HepG2 (cell line): ENCODE measurements at regions not wholly inside any gene's neighbourhood (a gene's known extent, or its start where the extent isn't known, plus 50 kb on each side); places are given as distances from the start of the nearest gene placed in this dataset.

Experiments used
- ATAC-seq: fragments of 200-7000 bp; cut with Tn5 transposase; 3 replicates; pipeline ENCODE4 v1.9.1; 2020; ENCODE audit warnings: mild to moderate bottlenecking, moderate library complexity
- BruUV-seq: library from RNA; stranded (reverse); fragments of 400-500 nt; replicated peaks from 2 replicates; lab custom pipeline; 2021; lab: Mats Ljungman, UMichigan
- CTCF ChIA-PET: fragments of 300-600 bp; formaldehyde crosslinking; extraction: SDS; loops from one replicate; lab custom pipeline; 2021; ENCODE audit warnings: low total read pairs, inconsistent platforms, low intra/inter-chr PET ratio; lab: Yijun Ruan, JAX
- POLR2A ChIA-PET: fragments of 350-600 bp; sonication (Branson Sonifier 250); formaldehyde crosslinking; loops from one replicate; lab custom pipeline; 2020; ENCODE audit warnings: antibody characterized with exemption, inconsistent platforms; lab: Yijun Ruan, JAX
- DNase-seq: peaks from one replicate; pipeline ENCODE4 v3.0.0-alpha.2; 2015; ENCODE audit warnings: low spot score
- FAIRE-seq: peaks from 3 replicates; lab custom pipeline; 2011; peaks lifted over from hg19 to GRCh38; lab: Jason Lieb, UNC
- H2AFZ ChIP-seq: one replicate; pipeline ENCODE4 v1.6.1; 2011; ENCODE audit warnings: low read length, inconsistent platforms
- H3K27ac ChIP-seq: fragments of 300-600 bp; 3 replicates; pipeline ENCODE4 v1.8.0; 2011; ENCODE audit warnings: mixed run types, mild to moderate bottlenecking, mixed read lengths, low read length, inconsistent platforms; ENCODE audit not compliant: insufficient read depth; ENCODE audit errors: extremely low read length
- H3K27me3 ChIP-seq, 2 experiments: fragments of 200-600 bp in 1 of 2; 2 replicates in 1 of 2; 3 replicates in 1 of 2; pipeline versions ENCODE4 v1.6.0 to v1.8.0; 2011; ENCODE audit warnings: low read length in 2 of 2, mild to moderate bottlenecking in 2 of 2, moderate library complexity in 2 of 2, inconsistent platforms in 1 of 2; ENCODE audit not compliant: insufficient read depth in 2 of 2, control insufficient read depth in 1 of 2
- H3K36me3 ChIP-seq, 2 experiments: fragments of 200-600 bp in 1 of 2; replicated peaks in 1 of 2; 2 replicates in 1 of 2; 3 replicates in 1 of 2; pipeline versions ENCODE4 v1.5.1 to v1.8.0; 2011; ENCODE audit warnings: low read length in 2 of 2, inconsistent platforms in 1 of 2; ENCODE audit not compliant: insufficient read depth in 2 of 2, control insufficient read depth in 1 of 2
- H3K4me1 ChIP-seq: 2 replicates; pipeline ENCODE4 v1.5.1; 2012; ENCODE audit warnings: low read length, inconsistent platforms; ENCODE audit not compliant: insufficient read depth
- H3K4me2 ChIP-seq: 2 replicates; pipeline ENCODE4 v1.6.0; 2011; ENCODE audit warnings: low read depth, low read length, inconsistent platforms
- H3K4me3 ChIP-seq, 3 experiments: fragments of 200-600 bp in 1 of 3; sonication (generic), shearing (Covaris generic) in 1 of 3; replicated peaks in 1 of 3; 2 replicates each; pipeline ENCODE4 v1.5.1; 2011 to 2016; ENCODE audit warnings: low read length in 3 of 3, inconsistent platforms in 2 of 3, low read depth in 2 of 3, mild to moderate bottlenecking in 2 of 3, control low read depth in 1 of 3, mixed read lengths in 1 of 3; ENCODE audit not compliant: insufficient read depth in 1 of 3
- H3K79me2 ChIP-seq: one replicate; pipeline ENCODE4 v1.6.1; 2011; ENCODE audit warnings: low read length, inconsistent platforms; ENCODE audit not compliant: insufficient read depth
- H3K9ac ChIP-seq: 2 replicates; pipeline ENCODE4 v1.6.0; 2011; ENCODE audit warnings: mild to moderate bottlenecking, low read depth, low read length, inconsistent platforms; ENCODE audit not compliant: insufficient read depth
- H3K9me3 ChIP-seq: 2 replicates; pipeline ENCODE4 v1.5.1; 2012; ENCODE audit warnings: mild to moderate bottlenecking, low read length
- H4K20me1 ChIP-seq: 2 replicates; pipeline ENCODE4 v1.6.0; 2011; ENCODE audit warnings: inconsistent platforms, mild to moderate bottlenecking, low read length, moderate library complexity; ENCODE audit not compliant: insufficient read depth
- FOXK1 ChIP-seq: sonication (generic); formaldehyde crosslinking; IDR thresholded peaks from 2 replicates; pipeline ENCODE4 v1.4.0; 2020; ENCODE audit warnings: low read depth, missing genetic modification reagents, borderline replicate concordance
- HIVEP1 ChIP-seq: sonication (generic); formaldehyde crosslinking; IDR thresholded peaks from 2 replicates; pipeline ENCODE4 v1.4.0; 2020; ENCODE audit warnings: mild to moderate bottlenecking, missing genetic modification reagents
- HMG20A ChIP-seq: IDR thresholded peaks from 2 replicates; pipeline ENCODE4 v1.6.1; 2016; ENCODE audit warnings: borderline replicate concordance
- KAT7 ChIP-seq: IDR thresholded peaks from 2 replicates; pipeline ENCODE4 v1.6.1; 2018; ENCODE audit warnings: borderline replicate concordance, missing compliant biosample characterization
- MEIS2 ChIP-seq: sonication (generic); formaldehyde crosslinking; IDR thresholded peaks from 2 replicates; pipeline ENCODE4 v1.9.0; 2021; ENCODE audit warnings: mild to moderate bottlenecking, missing genetic modification reagents
- MTA1 ChIP-seq: sonication (generic); formaldehyde crosslinking; IDR thresholded peaks from 2 replicates; pipeline ENCODE4 v1.4.0; 2020; ENCODE audit warnings: missing genetic modification reagents, mild to moderate bottlenecking, borderline replicate concordance
- RFXAP ChIP-seq: sonication (generic); formaldehyde crosslinking; IDR thresholded peaks from 2 replicates; pipeline ENCODE4 v1.4.0; 2020; ENCODE audit warnings: missing genetic modification reagents, borderline replicate concordance
- SAP130 ChIP-seq: IDR thresholded peaks from 2 replicates; pipeline ENCODE4 v1.6.1; 2016; ENCODE audit warnings: low read depth
- SIN3B ChIP-seq: fragments of 150-350 bp; IDR thresholded peaks from 2 replicates; pipeline ENCODE4 v1.6.1; 2014; ENCODE audit warnings: low read length
- TAF1 ChIP-seq: sonication (generic); formaldehyde crosslinking; IDR thresholded peaks from 2 replicates; pipeline ENCODE4 v1.4.0; 2020; ENCODE audit warnings: missing genetic modification reagents
- TBX2 ChIP-seq: sonication (generic); formaldehyde crosslinking; IDR thresholded peaks from 2 replicates; pipeline ENCODE4 v1.5.0; 2020; ENCODE audit warnings: missing genetic modification reagents, mild to moderate bottlenecking, borderline replicate concordance
- TEAD2 ChIP-seq: sonication (generic); formaldehyde crosslinking; IDR thresholded peaks from 2 replicates; pipeline ENCODE4 v1.9.0; 2021; ENCODE audit warnings: missing genetic modification reagents
- ZFP37 ChIP-seq: sonication (generic); formaldehyde crosslinking; IDR thresholded peaks from 2 replicates; pipeline ENCODE4 v1.4.0; 2020; ENCODE audit warnings: missing genetic modification reagents, borderline replicate concordance
- WGBS: methylation state at CpG from one replicate; pipeline ENCODE4 v1.1.6; 2017; ENCODE audit warnings: low lambda C conversion rate; 5-methylcytosine and 5-hydroxymethylcytosine counted together
- in situ Hi-C: cut with HindIII; loops from 2 replicates; pipeline ENCODE4 v1.10.0; 2017; ENCODE audit warnings: low pct_unique_long_range_greater_than_20kb; ENCODE audit not compliant: extremely low pct_ligation_motif_present
- intact Hi-C: fragments of 100-400 bp; cut with micrococcal nuclease; formaldehyde crosslinking; loops from one replicate; pipeline ENCODE4 v1.10.0; 2022; ENCODE audit not compliant: unreplicated experiment

- no peak for ATAC-seq
- Histone ChIP-seq H3K36me3 (no peaks in the 10 kb centered on the region), H3K4me1 (no peaks in the 10 kb centered on the region), H3K27me3 (peaks cover 9 to 48% of the 10 kb centered on the region in 2 experiments; a peak in 4 of 5 replicates), H3K4me3 (no peak overlapping the region), H4K20me1 (no peaks in the 10 kb centered on the region), H3K79me2 (no peaks in the 10 kb centered on the region), H2AFZ (no peak overlapping the region), H3K4me2 (no peak overlapping the region), H3K9ac (no peak overlapping the region), H3K27ac (no peak overlapping the region), H3K9me3 (no peaks in the 10 kb centered on the region)
- no peak for TF ChIP-seq ZFP37 (CRISPR knock-in tag)
- no peak for TF ChIP-seq FOXK1 (CRISPR knock-in tag)
- TF ChIP-seq TEAD2, result no peak
- no peak for TF ChIP-seq SAP130 (CRISPR knock-in tag)
- no peak for TF ChIP-seq HIVEP1 (CRISPR knock-in tag)
- TF ChIP-seq SIN3B, result no peak
- TF ChIP-seq KAT7 (CRISPR knock-in tag), result no peak
- TF ChIP-seq RFXAP (CRISPR knock-in tag), result no peak
- no peak for TF ChIP-seq MEIS2 (CRISPR knock-in tag)
- TF ChIP-seq TAF1 (CRISPR knock-in tag), result no peak
- TF ChIP-seq MTA1 (CRISPR knock-in tag), result no peak
- no peak for TF ChIP-seq TBX2
- no peak for TF ChIP-seq HMG20A (CRISPR knock-in tag)
- in situ Hi-C loops (no loop called here), intact Hi-C loops (no loop called here)
- no TSS peak for BruUV-seq
- FAIRE-seq, result no peak
- ChIA-PET POLR2A (no interaction called here), CTCF (no interaction called here)
- WGBS, result 42% methylated on average over 11 of the region's 12 CpGs
- DNase-seq, result no peak
These were observed 269.5 kb downstream of the NPHP4 start for GRCh38 chr1:5722635-5723164.
